ENCODE measurements at regions not wholly inside any gene's neighbourhood (a gene's known extent, or its start where the extent isn't known, plus 50 kb on each side); places are given as distances from the start of the nearest gene placed in this dataset.

DNA sequence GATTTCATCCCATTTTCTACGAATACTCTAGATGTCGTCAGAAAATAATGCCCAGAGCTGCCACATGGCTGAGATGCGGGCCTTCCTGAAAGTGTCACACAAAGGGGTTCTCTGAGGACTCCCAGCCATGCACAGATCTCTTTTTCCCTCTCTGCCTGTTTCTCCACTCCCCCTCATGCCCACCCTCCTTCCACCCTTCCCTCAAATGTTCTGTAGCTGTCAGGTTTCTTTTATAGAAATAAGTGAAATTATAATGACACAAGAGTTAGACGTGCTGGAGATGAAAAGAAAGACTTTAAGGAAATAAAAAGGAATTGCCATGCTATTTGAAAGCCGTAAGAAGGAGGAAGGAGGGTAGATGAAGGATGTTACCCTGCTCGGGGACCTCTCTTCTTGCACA, 819.3 kb upstream of the CELF2 start:
- DNase-seq (ENCODE audit: low read depth in 2 of 2) = no peak

DNA sequence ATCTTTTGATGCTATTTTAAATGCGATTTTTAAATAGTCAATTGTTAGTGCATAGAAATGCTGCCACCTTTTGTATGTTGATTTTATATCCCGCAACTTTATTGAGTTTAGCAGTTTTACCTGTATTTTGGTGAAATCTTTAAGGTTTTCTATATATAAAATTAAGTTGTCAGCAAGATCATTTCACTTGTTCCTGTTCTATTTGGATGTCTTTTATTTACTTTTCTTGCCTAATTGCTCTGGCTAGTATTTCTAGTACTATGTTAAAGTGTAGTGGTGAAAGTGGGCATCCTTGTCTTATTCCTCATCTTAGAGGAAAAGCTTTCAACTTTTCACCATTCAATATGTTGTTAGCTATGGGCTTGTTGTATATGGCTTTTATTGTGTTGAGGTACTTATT, 813.3 kb upstream of the CELF2 start:
- no peak for DNase-seq (ENCODE audit: low read depth in 2 of 2)

GRCh38 chr10:10205906-10206305, 811.8 kb upstream of the CELF2 start:
- no peak for DNase-seq (ENCODE audit: low read depth in 2 of 2)

- no peak for DNase-seq (ENCODE audit: low read depth in 2 of 2)
These were observed 810.1 kb upstream of the CELF2 start for GRCh38 chr10:10207538-10207937.

DNA sequence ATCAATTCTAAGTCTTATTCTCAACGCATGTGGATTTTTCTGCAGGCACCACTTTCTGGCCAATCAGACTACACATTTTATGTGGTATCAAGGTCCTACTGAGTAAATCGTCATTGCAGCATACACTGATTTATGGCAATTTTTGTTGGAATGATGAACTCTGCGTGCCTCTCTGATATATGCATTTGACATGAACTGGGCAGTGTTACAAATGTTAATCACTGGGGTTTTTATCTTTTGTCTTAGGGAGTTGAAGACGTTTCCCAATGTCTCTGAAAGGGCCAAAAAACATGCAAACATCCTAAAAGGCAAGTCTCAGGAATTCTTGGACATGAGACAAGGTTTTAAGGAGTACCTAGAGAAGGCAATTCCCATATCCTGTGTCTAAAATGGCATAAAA, 809.5 kb upstream of the CELF2 start:
- DNase-seq (ENCODE audit: low read depth in 2 of 2) = no peak

GRCh38 chr10:10209167-10209566, 808.5 kb upstream of the CELF2 start:
- DNase-seq (ENCODE audit: low read depth in 2 of 2) = no peak

GRCh38 chr10:10211409-10211808, 806.3 kb upstream of the CELF2 start:
- no peak for DNase-seq (ENCODE audit: low read depth in 2 of 2)

- no peak for DNase-seq (ENCODE audit: low read depth in 2 of 2)
These were observed 804.4 kb upstream of the CELF2 start for GRCh38 chr10:10213237-10213636.

DNA sequence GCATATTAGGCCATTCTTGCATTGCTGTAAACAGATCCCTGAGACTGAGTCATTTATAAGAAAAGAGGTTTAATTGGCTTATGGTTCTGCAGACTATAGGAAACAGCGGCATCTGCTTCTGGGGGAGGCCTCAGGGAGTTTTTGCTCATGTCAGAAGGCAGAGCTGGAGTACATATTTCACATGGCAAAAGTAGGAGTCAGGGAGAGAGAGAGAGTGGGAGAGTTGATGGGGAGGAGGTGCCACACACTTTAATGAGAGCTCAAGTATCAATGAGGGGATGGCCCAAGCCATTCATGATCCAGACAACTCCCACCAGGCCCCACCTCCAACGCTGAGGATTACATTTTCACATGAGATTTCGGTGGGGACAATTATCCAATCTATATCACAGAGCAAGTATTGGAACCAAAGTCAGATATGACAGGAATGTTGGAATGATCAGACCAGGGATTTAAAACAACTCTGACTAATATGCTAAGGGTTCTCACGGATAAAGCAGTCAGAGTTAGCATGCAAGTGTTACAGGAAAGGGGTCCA, 795.3 kb upstream of the CELF2 start:
- no peak for DNase-seq (ENCODE audit: low read depth in 2 of 2)

- DNase-seq (ENCODE audit: low read depth in 2 of 2) = no peak
These were observed 794.5 kb upstream of the CELF2 start for GRCh38 chr10:10223131-10223530.

- DNase-seq (ENCODE audit: low read depth in 2 of 2) = no peak
These were observed 792.5 kb upstream of the CELF2 start for GRCh38 chr10:10225136-10225676.

DNA sequence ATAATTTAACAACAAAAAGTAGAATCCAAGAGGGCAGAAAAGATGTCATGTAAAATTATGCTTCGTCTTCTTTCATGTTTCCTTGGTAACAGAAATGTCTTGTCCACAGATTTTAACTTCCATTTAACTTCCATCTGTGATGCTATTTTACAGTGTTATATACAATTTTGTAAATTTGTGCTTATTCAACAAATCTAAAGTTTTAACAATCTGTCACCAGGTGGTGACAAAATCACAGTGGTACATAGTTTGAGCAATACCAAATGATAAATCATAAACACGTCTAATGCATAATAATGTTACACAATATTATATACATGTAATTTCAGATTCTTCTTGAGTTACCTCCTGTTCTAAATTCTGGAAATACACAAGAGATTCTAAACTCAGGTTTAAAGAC, 784.4 kb upstream of the CELF2 start:
- no peak for DNase-seq (ENCODE audit: low read depth in 2 of 2)

DNA sequence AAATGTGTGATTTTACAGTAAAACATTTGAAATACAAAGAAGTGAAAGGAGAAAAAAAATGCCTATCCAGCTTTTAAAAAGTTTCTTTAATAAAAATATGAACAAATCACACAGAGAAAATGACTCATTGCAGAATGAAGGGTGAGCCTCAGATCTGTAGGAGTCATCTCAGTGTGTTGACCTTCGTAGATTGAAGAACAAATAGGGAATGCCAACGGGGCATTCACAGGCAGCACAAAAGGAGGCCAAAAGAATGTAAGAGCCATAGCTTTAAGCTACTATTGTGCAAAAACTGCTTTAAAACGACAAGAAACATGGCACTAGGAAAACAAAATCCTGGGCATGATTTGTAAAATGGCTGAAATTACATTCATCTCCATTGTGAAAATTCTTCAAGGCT, 782.7 kb upstream of the CELF2 start:
- no peak for DNase-seq (ENCODE audit: low read depth in 2 of 2)

DNA sequence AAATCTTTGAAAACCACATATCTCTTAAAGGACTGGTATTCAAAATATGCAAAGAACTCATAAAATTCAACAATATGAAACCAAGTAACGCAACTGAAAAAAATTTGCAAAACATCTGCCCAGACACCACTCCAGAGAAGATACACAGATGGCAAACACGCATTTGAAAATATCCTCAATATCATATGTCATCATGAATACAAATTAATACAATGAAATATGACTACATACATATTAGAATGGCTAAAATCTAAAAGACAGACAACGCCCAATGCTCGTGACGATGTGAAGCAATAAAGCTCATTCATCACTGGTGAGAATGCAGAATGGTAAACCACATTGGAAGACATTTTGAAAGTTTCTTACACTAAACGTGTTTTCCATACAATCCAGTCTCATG, 770.1 kb upstream of the CELF2 start:
- DNase-seq (ENCODE audit: low read depth in 2 of 2) = no peak

- no peak for DNase-seq (ENCODE audit: low read depth in 2 of 2)
These were observed 760.8 kb upstream of the CELF2 start for GRCh38 chr10:10256860-10257259.

DNA sequence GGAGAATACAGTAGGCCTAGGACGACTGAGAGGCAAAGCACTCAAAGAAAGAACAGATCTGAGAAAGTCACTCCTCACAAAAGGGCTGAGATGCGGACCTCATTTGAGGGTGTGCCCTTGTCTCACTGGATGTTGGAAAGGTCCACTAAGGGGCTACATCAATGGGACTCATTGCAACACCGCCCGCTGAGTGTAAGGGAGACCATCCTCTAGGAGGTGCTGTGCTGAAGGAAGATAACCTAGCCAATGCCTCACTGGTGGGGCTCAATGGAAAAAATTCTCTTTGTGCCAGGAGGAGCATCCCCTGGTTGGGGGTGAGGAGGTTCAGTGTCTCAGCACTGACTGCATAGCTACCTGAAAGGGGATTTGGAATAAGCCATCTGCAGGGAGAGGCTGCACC, 758.7 kb upstream of the CELF2 start:
- DNase-seq (ENCODE audit: low read depth in 2 of 2) = no peak

GRCh38 chr10:10270126-10271050, 747.3 kb upstream of the CELF2 start:
- DNase-seq (ENCODE audit: low read depth in 2 of 2) = no peak

GRCh38 chr10:10271639-10272192, 746.0 kb upstream of the CELF2 start:
- no peak for DNase-seq (ENCODE audit: low read depth in 2 of 2)

- no peak for DNase-seq (ENCODE audit: low read depth in 2 of 2)
These were observed 744.0 kb upstream of the CELF2 start for GRCh38 chr10:10273661-10274060.

- DNase-seq (ENCODE audit: low read depth in 2 of 2) = no peak
These were observed 737.8 kb upstream of the CELF2 start for GRCh38 chr10:10279906-10280305.

GRCh38 chr10:10292501-10292900, 725.2 kb upstream of the CELF2 start:
- DNase-seq (ENCODE audit: low read depth in 2 of 2) = no peak

DNA sequence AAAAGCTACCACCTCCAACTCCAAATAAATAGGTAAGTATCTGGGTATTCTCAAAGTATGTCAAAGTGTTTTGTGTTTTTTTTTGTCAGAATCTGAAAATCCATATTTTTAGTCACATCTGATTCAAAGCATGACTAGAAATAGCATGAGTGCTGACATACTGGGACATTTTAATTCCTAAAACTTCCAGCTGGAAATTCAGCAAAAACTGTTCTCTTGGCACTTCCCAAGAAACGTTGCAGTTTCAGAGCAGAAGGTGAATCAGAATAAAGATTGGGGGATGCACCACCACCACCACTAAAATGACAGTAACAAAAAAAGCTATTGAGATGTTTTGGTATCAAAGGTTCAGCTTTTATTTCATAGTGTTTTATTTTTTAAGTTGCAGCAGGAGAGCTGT, 724.6 kb upstream of the CELF2 start:
- DNase-seq (ENCODE audit: low read depth in 2 of 2) = no peak

DNA sequence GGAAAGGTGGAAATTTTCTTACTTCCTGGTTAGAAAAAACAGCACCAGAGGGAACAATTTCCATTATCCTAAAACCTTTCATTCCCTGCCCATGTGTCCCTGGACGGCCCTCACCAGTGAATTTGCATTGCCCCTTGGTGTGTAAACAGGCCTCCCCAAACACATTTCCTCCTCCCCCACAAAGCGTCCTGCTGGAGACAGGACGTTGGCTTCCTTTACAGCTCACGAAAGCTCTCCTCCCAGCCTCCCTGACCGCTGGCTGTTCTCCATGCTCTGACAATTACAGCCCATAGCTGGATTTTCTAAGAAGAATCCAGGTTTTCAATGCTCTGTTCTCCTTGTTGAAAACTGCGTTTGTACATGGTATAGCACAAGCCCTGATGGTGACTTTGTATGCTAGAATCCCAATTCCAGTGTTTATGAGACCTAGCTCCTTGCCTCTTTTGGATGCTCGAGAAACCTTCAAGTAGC, 724.2 kb upstream of the CELF2 start:
- no peak for DNase-seq (ENCODE audit: low read depth in 2 of 2)

Measured in stimulated activated CD4-positive, alpha-beta T cell treated with anti-CD3 and anti-CD28 coated beads, Interleukin-12 subunit alpha, Interleukin-12 subunit beta, amount 100 ng/mL, for 24 hours (primary cell).